ENCODE measurements at regions not wholly inside any gene's neighbourhood (a gene's known extent, or its start where the extent isn't known, plus 50 kb on each side); places are given as distances from the start of the nearest gene placed in this dataset.
"Not testable (repeated sequence)": the region's sequence is repeated elsewhere in the genome, so short reads cannot be mapped to it uniquely, and the experiment has no call there.

- Histone ChIP-seq H3K4me2 (ENCODE audit: unreplicated experiment) (no peak overlapping the region), H3K4me1 (ENCODE audit: insufficient read depth) (no peaks in the 10 kb centered on the region), H3K27me3 (replicated peaks; ENCODE audit: insufficient read depth) (no peaks in the 10 kb centered on the region), H3K36me3 (ENCODE audit: low read depth) (no peaks in the 10 kb centered on the region), H3K9me3 (ENCODE audit: low read depth) (no peaks in the 10 kb centered on the region), H3K9ac (no peak overlapping the region), H3K9me2 (ENCODE audit: insufficient read depth) (no peaks in the 10 kb centered on the region), H3F3A (ENCODE audit: insufficient read depth) (no peaks in the 10 kb centered on the region), H3K4me3 (no peak overlapping the region), H3K79me2 (ENCODE audit: insufficient read depth) (no peaks in the 10 kb centered on the region), H3K27ac (no peak overlapping the region), H4K20me1 (ENCODE audit: insufficient read depth) (no peaks in the 10 kb centered on the region), H2AFZ (no peak overlapping the region)
- no peak for DNase-seq
- 44 to 58% methylated on average over 3 of the region's 3 CpGs for WGBS, 2 experiments (ENCODE audit: low coverage in 1 of 2, low lambda C conversion rate in 2 of 2, missing lambda C conversion rate in 2 of 2)
- in situ Hi-C loops (cut with MboI) = no loop called here
- no peak for TF ChIP-seq EZH2 (IDR thresholded peaks at IDR 0.05; ENCODE audit: insufficient read depth, poor library complexity, severe bottlenecking)
- TF ChIP-seq EZH2phosphoT487 (IDR thresholded peaks at IDR 0.05; ENCODE audit: insufficient read depth, low read depth) = no peak
Observed at GRCh38 chr4:149048451-149049143, 606.4 kb upstream of the NR3C2 start.

- H3K4me3 ChIP-seq = no peak overlapping the region
- no peak for TF ChIP-seq EZH2 (IDR thresholded peaks at IDR 0.05; ENCODE audit: insufficient read depth, poor library complexity, severe bottlenecking)
- TF ChIP-seq EZH2phosphoT487 (IDR thresholded peaks at IDR 0.05; ENCODE audit: insufficient read depth, low read depth) = no peak
- H3K4me1 ChIP-seq (ENCODE audit: insufficient read depth) = no peaks in the 10 kb centered on the region
- H3K36me3 ChIP-seq (ENCODE audit: low read depth) = no peaks in the 10 kb centered on the region
- H2AFZ ChIP-seq = no peak overlapping the region
- 79 to 82% methylated on average over 2 of the region's 2 CpGs for WGBS, 2 experiments (ENCODE audit: low coverage in 1 of 2, low lambda C conversion rate in 2 of 2, missing lambda C conversion rate in 2 of 2)
- no peaks in the 10 kb centered on the region for H3F3A ChIP-seq (ENCODE audit: insufficient read depth)
- no peaks in the 10 kb centered on the region for H3K9me3 ChIP-seq (ENCODE audit: low read depth)
- no peaks in the 10 kb centered on the region for H4K20me1 ChIP-seq (ENCODE audit: insufficient read depth)
- in situ Hi-C loops (cut with MboI) = no loop called here
- H3K4me2 ChIP-seq (ENCODE audit: unreplicated experiment) = no peak overlapping the region
- no peaks in the 10 kb centered on the region for H3K27me3 ChIP-seq (replicated peaks; ENCODE audit: insufficient read depth)
- H3K27ac ChIP-seq = no peak overlapping the region
- peak; percentile 10 for DNase-seq
- H3K9ac ChIP-seq = no peak overlapping the region
- H3K79me2 ChIP-seq (ENCODE audit: insufficient read depth) = no peaks in the 10 kb centered on the region
- no peaks in the 10 kb centered on the region for H3K9me2 ChIP-seq (ENCODE audit: insufficient read depth)
Observed at GRCh38 chr4:149047368-149047767, 605.2 kb upstream of the NR3C2 start.

GRCh38 chr4:149045731-149046130 is 603.5 kb upstream of the NR3C2 start:
- H3K36me3 ChIP-seq (ENCODE audit: low read depth) = no peaks in the 10 kb centered on the region
- H2AFZ ChIP-seq = no peak overlapping the region
- no peaks in the 10 kb centered on the region for H3K9me2 ChIP-seq (ENCODE audit: insufficient read depth)
- no peak overlapping the region for H3K9ac ChIP-seq
- H3K4me3 ChIP-seq = no peak overlapping the region
- no peaks in the 10 kb centered on the region for H4K20me1 ChIP-seq (ENCODE audit: insufficient read depth)
- H3K27ac ChIP-seq = no peak overlapping the region
- H3F3A ChIP-seq (ENCODE audit: insufficient read depth) = no peaks in the 10 kb centered on the region
- no peak for DNase-seq
- TF ChIP-seq EZH2 (IDR thresholded peaks at IDR 0.05; ENCODE audit: insufficient read depth, poor library complexity, severe bottlenecking) (no peak), EZH2phosphoT487 (IDR thresholded peaks at IDR 0.05; ENCODE audit: insufficient read depth, low read depth) (no peak)
- no peak overlapping the region for H3K4me2 ChIP-seq (ENCODE audit: unreplicated experiment)
- no peaks in the 10 kb centered on the region for H3K27me3 ChIP-seq (replicated peaks; ENCODE audit: insufficient read depth)
- H3K4me1 ChIP-seq (ENCODE audit: insufficient read depth) = no peaks in the 10 kb centered on the region
- no peaks in the 10 kb centered on the region for H3K9me3 ChIP-seq (ENCODE audit: low read depth)
- in situ Hi-C loops (cut with MboI) = no loop called here
- 45 to 48% methylated on average over 3 of the region's 3 CpGs for WGBS, 2 experiments (ENCODE audit: low coverage in 1 of 2, low lambda C conversion rate in 2 of 2, missing lambda C conversion rate in 2 of 2)
- no peaks in the 10 kb centered on the region for H3K79me2 ChIP-seq (ENCODE audit: insufficient read depth)

- H3K4me3 ChIP-seq; H3K4me1 ChIP-seq (ENCODE audit: insufficient read depth); H3K9me2 ChIP-seq (ENCODE audit: insufficient read depth); in situ Hi-C loops (cut with MboI); H2AFZ ChIP-seq; H4K20me1 ChIP-seq (ENCODE audit: insufficient read depth); H3K27ac ChIP-seq; H3F3A ChIP-seq (ENCODE audit: insufficient read depth); H3K36me3 ChIP-seq (ENCODE audit: low read depth); H3K79me2 ChIP-seq (ENCODE audit: insufficient read depth); H3K9me3 ChIP-seq (ENCODE audit: low read depth); H3K27me3 ChIP-seq (replicated peaks; ENCODE audit: insufficient read depth); H3K9ac ChIP-seq; H3K4me2 ChIP-seq (ENCODE audit: unreplicated experiment); DNase-seq: not testable (repeated sequence)
- 48 to 62% methylated on average over 2 of the region's 2 CpGs for WGBS, 2 experiments (ENCODE audit: low coverage in 1 of 2, low lambda C conversion rate in 2 of 2, missing lambda C conversion rate in 2 of 2)
Observed at GRCh38 chr4:149039786-149040185, 597.6 kb upstream of the NR3C2 start.

GRCh38 chr4:149031399-149031798 is 589.2 kb upstream of the NR3C2 start:
- Histone ChIP-seq H3K9me2 (ENCODE audit: insufficient read depth) (no peaks in the 10 kb centered on the region), H4K20me1 (ENCODE audit: insufficient read depth) (no peaks in the 10 kb centered on the region), H3F3A (ENCODE audit: insufficient read depth) (no peaks in the 10 kb centered on the region), H3K27me3 (replicated peaks; ENCODE audit: insufficient read depth) (no peaks in the 10 kb centered on the region), H3K36me3 (ENCODE audit: low read depth) (no peaks in the 10 kb centered on the region), H3K79me2 (ENCODE audit: insufficient read depth) (no peaks in the 10 kb centered on the region), H3K4me3 (no peak overlapping the region), H2AFZ (no peak overlapping the region), H3K9me3 (ENCODE audit: low read depth) (no peaks in the 10 kb centered on the region), H3K9ac (no peak overlapping the region), H3K4me1 (ENCODE audit: insufficient read depth) (no peaks in the 10 kb centered on the region), H3K27ac (no peak overlapping the region), H3K4me2 (ENCODE audit: unreplicated experiment) (no peak overlapping the region)
- no peak for TF ChIP-seq EZH2phosphoT487 (IDR thresholded peaks at IDR 0.05; ENCODE audit: insufficient read depth, low read depth)
- no peak for TF ChIP-seq EZH2 (IDR thresholded peaks at IDR 0.05; ENCODE audit: insufficient read depth, poor library complexity, severe bottlenecking)
- peak; percentile 54 for DNase-seq
- in situ Hi-C loops (cut with MboI) = no loop called here
